ENCODE measurements at regions not wholly inside any gene's neighbourhood (a gene's known extent, or its start where the extent isn't known, plus 50 kb on each side); places are given as distances from the start of the nearest gene placed in this dataset.

- no peaks in the 10 kb centered on the region for H3F3A ChIP-seq (replicated peaks; ENCODE audit: low read depth)
- peak; percentile 78 for ATAC-seq
- H3K27ac ChIP-seq (ENCODE audit: low read depth): no peak overlapping the region
- no peaks in the 10 kb centered on the region; the same call in 1 of the 2 replicates for H3K9me2 ChIP-seq (ENCODE audit: insufficient read depth)
- H3K36me3 ChIP-seq (ENCODE audit: insufficient read depth): no peaks in the 10 kb centered on the region
- H3K27me3 Mint-ChIP-seq (ENCODE audit: insufficient read depth, low read depth, poor library complexity): peaks cover 5% of the 10 kb centered on the region
- no peak overlapping the region for H3K4me2 ChIP-seq
- H3K4me3 Mint-ChIP-seq: no peak overlapping the region
- H3K36me3 Mint-ChIP-seq (ENCODE audit: low read depth): no peaks in the 10 kb centered on the region
- TF ChIP-seq CTCF (conservative IDR thresholded peaks at IDR 0.05; ENCODE audit: low read depth in 2 of 2) (peak in 1 of 2 experiments; percentile 40; a peak in 3 of 4 replicates), JUNB (IDR thresholded peaks at IDR 0.05; ENCODE audit: unreplicated experiment) (no peak)
- no peaks in the 10 kb centered on the region for H4K20me1 ChIP-seq (replicated peaks; ENCODE audit: insufficient read depth)
- H3K79me2 ChIP-seq (replicated peaks; ENCODE audit: insufficient read depth): no peaks in the 10 kb centered on the region
- no peak overlapping the region for H3K4me3 ChIP-seq
- DNase-seq (ENCODE audit: low spot score): peak; percentile 34
- peaks cover 9% of the 10 kb centered on the region; the same call in 1 of the 3 replicates for H3K4me1 Mint-ChIP-seq
- H2AFZ ChIP-seq: peak overlapping the region; percentile 60; the same call in 1 of the 2 replicates
- no peaks in the 10 kb centered on the region for H3K4me1 ChIP-seq (ENCODE audit: insufficient read depth)
- no peak overlapping the region for H3K27ac Mint-ChIP-seq
- no peaks in the 10 kb centered on the region for H3K27me3 ChIP-seq (ENCODE audit: insufficient read depth)
- no peaks in the 10 kb centered on the region for H3K9me3 Mint-ChIP-seq
Measured at GRCh38 chr5:74127381-74128320, 501.7 kb downstream of the ARHGEF28 start.

- no peak overlapping the region for H3K27ac Mint-ChIP-seq
- TF ChIP-seq ETS1 (IDR thresholded peaks at IDR 0.05) (no peak), EZH2 (IDR thresholded peaks at IDR 0.05; ENCODE audit: low read depth, unreplicated experiment) (no peak), JUNB (IDR thresholded peaks at IDR 0.05; ENCODE audit: unreplicated experiment) (no peak), EZH2phosphoT487 (IDR thresholded peaks at IDR 0.05; ENCODE audit: unreplicated experiment) (no peak), ZNF462 (CRISPR knock-in tag; IDR thresholded peaks at IDR 0.05) (no peak), STAT1 (IDR thresholded peaks at IDR 0.05; ENCODE audit: unreplicated experiment) (no peak), POLR2AphosphoS5 (IDR thresholded peaks at IDR 0.05; ENCODE audit: low read depth) (no peak)
Measured at GRCh38 chr5:74126294-74126693, 500.3 kb downstream of the ARHGEF28 start.

More at GRCh38 chr5:74126294-74126693, 500.3 kb downstream of the ARHGEF28 start:
- Histone ChIP-seq H3K4me2 (no peak overlapping the region), H3K79me2 (replicated peaks; ENCODE audit: insufficient read depth) (no peaks in the 10 kb centered on the region), H3K27me3 (ENCODE audit: insufficient read depth) (no peaks in the 10 kb centered on the region), H2AFZ (no peak overlapping the region), H3F3A (replicated peaks; ENCODE audit: low read depth) (no peaks in the 10 kb centered on the region), H3K4me3 (no peak overlapping the region), H4K20me1 (replicated peaks; ENCODE audit: insufficient read depth) (no peaks in the 10 kb centered on the region), H3K9me2 (ENCODE audit: insufficient read depth) (no peaks in the 10 kb centered on the region; the same call in 1 of the 2 replicates), H3K36me3 (ENCODE audit: insufficient read depth) (no peaks in the 10 kb centered on the region), H3K27ac (ENCODE audit: low read depth) (no peak overlapping the region), H3K4me1 (ENCODE audit: insufficient read depth) (no peaks in the 10 kb centered on the region)
- ATAC-seq (no peak), DNase-seq (ENCODE audit: low spot score) (no peak)
- peaks cover 3% of the 10 kb centered on the region for H3K27me3 Mint-ChIP-seq (ENCODE audit: insufficient read depth, low read depth, poor library complexity)
- H3K4me3 Mint-ChIP-seq: no peak overlapping the region
- no peaks in the 10 kb centered on the region for H3K9me3 Mint-ChIP-seq
- H3K4me1 Mint-ChIP-seq: peaks cover 9% of the 10 kb centered on the region; the same call in 1 of the 3 replicates
- H3K36me3 Mint-ChIP-seq (ENCODE audit: low read depth): no peaks in the 10 kb centered on the region

All from GM23338 (cell line).